ENCODE measurements at regions not wholly inside any gene's neighbourhood (a gene's known extent, or its start where the extent isn't known, plus 50 kb on each side); places are given as distances from the start of the nearest gene placed in this dataset.

DNA sequence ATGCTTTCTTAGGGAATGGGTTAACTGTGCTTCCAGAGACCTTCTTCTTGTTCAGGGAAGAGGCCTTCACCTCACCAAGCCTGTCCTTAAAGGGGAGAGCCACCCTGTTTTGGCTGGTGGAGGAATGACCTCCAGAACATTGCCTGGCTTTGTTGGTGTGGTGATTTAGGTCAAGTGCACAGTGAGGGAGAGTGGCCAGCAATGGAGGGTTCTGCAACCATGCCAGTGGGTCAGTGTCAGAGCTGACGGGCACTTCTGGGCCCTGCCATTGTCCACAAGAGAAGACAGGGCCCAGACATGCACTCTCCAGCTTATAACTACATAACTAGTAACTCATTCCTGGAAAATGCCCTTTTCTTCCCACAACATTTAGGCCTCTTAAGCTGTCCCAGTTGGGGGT, 238.5 kb upstream of the AKR1E2 start:
- DNase-seq (ENCODE audit: low read depth in 2 of 2) = no peak

DNA sequence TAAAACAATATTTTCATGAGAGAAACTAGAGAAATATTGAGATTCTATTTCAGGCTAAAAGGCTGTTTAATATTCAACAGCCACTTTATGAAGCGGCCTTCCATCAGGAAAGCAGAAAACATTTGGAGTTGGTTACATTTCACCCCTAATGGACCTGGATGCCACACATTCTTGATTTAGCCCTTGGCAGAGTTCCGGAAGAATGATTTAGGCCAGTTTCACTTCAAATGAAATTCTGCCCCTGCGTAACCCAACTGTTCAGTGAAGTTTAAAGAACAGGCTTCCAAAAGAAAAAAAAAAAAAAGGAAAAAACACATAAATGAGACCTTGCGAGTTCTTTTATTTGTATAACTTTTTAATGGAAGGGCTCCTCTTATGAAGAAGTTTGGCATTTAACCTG, 239.2 kb upstream of the AKR1E2 start:
- DNase-seq (ENCODE audit: low read depth in 2 of 2) = no peak

DNA sequence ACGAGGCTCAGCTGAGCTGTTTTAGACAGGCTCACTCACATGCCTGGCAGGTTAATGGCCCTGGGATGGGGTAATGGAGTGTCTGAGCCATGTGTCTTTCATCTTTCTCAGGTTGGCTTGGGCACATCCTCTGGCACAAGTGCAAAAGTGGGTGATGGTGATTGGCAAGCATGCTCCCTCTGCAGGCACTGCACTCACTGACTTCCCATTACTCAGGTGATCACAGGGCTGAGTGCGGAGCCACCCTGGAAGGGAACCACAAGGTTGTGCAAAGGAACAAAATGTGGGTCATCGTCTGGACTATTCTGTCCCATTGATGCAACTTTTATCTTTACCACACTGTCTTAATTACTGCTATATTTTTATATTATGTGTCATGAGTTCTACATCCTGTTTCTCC, 244.1 kb upstream of the AKR1E2 start:
- DNase-seq (ENCODE audit: low read depth in 2 of 2) = no peak

DNA sequence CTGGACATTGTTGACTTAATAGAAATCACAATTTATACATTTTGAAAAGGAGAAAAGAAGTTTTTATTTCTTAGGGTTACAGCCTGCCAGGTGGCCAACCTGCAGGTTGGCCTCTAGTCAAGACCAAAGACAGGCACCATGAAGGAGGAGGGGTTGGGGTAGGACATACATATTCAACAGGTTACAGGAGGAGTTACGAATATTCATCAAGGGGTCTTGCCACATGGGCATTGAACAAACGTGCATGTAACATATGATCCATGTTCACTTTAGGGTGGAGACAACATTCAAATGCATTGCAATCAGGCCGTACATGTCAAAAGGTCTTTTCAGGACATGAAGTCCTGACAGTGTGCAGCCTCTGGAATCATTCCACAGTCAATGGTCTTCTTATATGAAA, 246.2 kb upstream of the AKR1E2 start:
- DNase-seq (ENCODE audit: low read depth in 2 of 2) = no peak

DNA sequence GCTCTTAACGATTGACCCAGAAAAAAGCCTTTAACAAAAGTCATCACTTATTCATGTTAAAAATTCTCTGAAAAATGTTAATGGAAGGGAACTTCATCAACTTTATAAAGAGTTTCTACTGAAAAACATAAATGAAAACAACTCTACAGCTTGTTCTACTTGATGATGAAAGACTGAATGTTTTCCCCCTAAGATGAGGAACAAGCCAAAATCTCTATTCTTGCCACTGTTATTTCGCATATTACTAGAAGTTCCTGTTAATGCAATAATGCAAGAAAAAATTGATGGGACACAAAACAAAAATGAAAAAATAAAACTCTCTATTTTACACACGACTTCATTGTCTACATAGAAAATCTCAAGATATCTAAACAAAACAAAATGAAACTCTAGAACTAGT, 249.8 kb upstream of the AKR1E2 start:
- no peak for DNase-seq (ENCODE audit: low read depth in 2 of 2)

DNA sequence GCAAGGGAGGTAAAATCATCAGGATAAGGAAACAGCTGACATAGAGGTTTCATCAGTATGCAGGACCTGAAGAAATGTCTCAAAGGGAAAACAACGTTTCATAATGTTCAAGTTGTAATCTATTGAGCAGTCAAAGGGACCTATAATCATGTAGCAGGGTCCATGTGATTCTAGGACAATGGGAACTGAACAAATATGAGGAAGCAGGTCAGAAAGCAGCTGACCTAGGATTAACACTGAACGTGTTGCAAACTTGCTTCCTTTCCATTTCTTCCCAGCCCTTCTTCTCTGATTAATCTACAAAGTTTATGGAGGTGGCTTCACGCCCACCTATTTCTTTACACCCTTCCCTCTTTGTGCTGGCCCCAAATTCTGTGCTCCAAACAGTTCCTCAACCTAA, 256.9 kb upstream of the AKR1E2 start:
- no peak for DNase-seq (ENCODE audit: low read depth in 2 of 2)

DNA sequence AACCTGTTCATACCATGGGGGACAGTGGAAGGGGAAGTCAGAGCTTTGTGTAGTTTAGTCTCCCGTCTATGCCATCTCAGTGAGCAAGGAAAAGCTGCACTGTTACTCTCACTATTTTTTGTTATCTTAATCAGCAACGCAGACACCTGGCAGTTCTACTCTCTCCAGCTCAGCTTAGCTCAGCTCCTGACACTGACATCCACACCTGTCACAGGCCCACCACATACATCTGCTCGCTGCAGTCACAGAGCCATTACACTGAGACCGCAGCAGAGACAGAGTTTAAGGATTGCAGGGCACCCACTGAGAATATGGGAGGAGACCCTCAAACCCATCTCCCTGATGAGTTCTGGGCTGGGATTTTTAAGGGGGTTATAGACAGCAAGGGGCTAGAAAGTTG, 257.3 kb upstream of the AKR1E2 start:
- DNase-seq (ENCODE audit: low read depth in 2 of 2) = no peak

DNA sequence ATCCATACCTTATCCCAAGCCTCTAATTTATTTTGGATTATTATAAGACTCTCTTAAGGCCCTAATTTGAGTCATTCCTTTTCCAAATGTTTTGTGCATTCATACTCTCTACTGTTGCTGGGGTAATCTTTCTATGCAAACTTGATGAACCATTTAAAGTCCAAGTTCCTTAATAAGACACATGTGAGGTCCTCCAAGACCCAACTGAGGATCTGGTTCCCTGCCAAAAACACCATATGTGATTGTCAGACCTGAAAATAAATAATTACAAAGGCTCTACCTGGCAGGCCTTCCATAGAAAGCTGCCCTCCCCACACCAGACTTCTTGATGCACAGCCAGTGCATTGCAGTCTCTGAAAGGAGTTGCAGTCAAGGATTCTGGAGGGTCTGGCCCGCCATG, 257.9 kb upstream of the AKR1E2 start:
- no peak for DNase-seq (ENCODE audit: low read depth in 2 of 2)

DNA sequence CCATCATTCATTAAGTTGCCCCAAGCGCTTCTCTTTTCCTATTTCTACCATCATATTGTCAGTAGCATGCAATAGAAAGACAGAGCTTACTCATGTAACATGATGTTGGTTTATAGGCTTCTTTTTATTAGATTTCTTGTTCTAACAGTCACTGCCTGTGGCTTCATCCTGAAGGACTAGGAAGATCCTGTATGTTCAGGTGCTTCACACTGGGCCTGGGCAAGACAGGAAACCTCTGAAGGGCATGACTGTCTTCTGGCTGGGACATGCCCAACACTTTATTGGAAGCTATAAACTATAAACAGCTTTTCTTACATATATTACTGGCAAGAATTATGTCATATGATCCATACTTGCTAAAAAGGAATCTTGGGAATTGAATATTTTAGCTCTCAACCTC, 258.4 kb upstream of the AKR1E2 start:
- no peak for DNase-seq (ENCODE audit: low read depth in 2 of 2)

DNA sequence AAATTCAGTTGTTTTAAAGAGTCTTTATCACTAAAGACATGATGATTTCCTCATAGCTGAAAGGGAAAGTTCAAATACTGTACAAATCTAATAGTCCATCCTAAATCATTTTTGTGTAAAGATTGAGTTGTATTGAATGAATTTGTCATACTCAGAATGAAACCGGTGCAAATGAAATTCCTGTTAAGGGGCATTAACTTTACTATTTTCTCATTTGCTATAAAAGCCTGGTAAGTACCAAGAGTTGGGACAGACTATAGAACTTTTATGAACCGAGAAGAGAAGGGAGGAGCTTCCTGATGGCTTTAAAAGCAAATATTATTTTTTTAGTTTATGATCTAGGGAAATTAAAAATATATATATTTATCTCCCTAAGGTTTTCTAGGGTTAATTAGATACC, 260.0 kb upstream of the AKR1E2 start:
- no peak for DNase-seq (ENCODE audit: low read depth in 2 of 2)

DNA sequence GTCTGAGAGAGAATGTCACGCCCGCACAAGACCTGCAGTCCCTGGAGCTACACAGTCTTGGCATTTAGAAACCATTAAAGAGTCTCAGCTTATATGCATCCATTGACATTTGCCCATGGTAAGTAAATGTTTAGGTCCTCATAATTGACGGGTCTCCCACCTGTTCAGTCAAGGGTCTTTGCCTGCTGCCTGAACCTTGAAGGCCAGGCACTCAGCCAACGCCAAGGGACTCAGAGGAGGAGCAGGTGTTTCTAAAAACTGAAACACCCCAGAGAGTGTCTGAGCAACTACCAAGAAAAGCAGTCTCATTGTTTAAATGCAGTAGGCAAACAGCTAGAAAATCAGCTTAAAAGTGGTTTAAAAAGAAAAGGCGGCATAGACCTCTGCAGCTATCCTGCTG, 264.7 kb upstream of the AKR1E2 start:
- DNase-seq (ENCODE audit: low read depth in 2 of 2) = no peak

DNA sequence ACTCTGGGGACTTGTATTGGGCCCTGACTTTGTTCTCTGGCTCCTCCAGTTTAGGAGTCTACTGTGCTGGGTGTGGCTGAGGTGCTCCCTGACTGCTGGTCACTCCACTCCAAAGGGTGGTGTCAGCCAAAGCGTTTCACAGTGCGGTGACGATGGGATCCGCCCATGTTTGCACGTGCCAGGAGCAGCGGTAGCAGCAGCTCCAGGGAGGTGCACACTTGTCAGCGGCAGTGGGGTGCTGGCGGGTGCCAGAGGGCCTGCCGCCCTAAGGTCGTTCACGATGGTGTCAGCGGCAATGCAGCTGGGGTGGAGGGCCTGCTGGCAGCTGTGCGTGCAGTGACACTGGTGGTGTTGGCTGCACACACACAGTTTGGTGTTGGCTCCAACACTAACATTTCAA, 268.5 kb upstream of the AKR1E2 start:
- no peak for DNase-seq (ENCODE audit: low read depth in 2 of 2)

DNA sequence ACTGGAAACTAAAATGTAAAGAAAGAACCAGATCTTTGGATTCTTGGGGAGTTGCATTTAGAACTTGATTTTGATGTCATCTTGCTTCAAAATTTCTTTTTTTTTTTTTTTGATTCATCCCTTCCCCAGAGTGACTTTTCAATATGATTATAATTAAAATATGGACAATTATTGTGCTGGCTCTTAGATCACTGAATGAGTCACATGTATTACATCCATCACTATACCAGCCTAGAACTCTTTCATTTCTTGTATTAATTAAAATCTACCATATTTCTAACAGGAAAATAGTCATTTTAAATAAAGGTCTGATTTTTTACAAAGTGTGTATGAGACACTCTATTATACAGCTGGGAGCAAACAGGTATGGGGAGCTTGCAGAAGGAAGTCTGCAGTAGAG, 269.5 kb upstream of the AKR1E2 start:
- no peak for DNase-seq (ENCODE audit: low read depth in 2 of 2)

DNA sequence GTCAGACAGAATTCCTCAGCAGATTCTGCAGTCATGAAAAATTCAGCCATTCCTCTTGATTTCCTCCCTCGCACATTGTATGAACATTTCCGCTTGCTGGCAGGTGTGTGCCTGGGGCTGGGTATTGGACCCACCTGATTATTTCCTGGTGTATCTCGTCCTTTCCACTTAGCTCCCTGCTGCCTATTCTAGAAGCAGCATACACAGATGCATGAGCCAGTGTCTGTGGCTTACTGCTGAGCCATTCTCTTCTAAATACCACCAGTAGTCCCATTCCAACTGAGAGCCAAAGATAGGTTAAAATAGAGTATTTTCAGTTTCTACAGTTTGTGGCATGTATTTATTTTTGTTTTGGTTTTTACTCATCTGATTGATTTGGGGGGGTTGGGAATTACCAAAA, 270.1 kb upstream of the AKR1E2 start:
- no peak for DNase-seq (ENCODE audit: low read depth in 2 of 2)

DNA sequence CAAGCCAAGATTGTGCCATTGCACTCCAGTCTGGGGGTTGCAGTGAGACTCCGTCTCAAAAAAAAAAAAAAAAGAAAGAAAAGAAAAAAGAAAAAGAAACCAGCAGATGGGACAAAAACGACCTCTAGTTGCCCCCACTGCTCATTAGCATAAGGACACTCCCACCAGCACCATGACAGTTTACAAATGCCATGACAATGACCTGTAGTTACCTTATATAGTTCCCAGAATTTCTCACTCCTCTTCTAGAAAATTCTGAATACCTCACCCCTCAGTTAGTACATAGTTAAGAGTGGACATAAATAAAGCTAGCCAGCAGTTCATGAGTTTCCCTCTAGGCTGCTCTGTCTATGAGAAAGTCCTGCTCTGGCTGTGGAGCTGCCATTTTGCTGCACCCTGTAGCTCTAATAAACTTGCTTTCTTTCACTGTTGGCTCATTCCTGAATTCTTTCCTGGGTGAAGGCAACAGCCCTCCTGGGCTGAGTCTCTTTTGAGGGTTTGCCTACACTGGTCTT, 276.8 kb upstream of the AKR1E2 start:
- no peak for DNase-seq (ENCODE audit: low read depth in 2 of 2)

DNA sequence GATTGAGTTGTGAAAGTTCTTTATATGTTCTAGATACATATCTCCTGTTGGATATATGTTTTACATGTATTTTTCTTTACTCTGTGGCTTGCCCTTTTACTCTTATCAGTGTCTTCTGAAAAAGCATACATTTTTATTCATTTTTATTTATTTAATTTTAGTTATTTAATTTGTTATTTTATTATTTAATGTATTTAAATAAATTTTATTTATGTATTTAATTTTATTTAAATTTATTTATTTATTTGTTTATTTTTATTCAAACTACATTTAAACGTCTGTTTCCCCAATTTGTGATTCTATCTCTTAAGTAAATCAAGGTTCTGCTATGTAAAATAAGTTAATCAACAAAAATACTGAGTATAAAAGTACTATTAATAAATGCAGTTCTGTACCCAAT, 279.1 kb upstream of the AKR1E2 start:
- no peak for DNase-seq (ENCODE audit: low read depth in 2 of 2)

DNA sequence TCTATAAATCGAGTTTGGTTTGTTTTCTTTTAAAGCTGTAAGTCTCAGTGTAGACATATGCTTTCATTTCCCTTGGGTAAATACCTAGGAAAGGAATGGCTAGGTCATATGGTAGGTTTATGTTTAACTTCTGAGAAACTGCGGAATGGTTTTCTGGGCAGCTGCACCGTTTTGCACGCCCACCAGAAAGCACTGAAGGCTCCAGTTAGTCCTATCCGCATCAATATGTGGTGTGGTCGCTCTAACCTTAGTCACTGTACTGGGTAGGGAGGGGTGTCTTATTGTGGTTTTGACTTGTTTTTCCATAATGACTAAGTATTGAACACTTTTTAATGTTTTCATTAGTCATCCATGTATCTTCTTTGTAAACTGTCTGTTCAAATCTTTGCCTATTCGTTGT, 279.5 kb upstream of the AKR1E2 start:
- peak; percentile 8 to 19 for DNase-seq (ENCODE audit: low read depth in 2 of 2)

DNA sequence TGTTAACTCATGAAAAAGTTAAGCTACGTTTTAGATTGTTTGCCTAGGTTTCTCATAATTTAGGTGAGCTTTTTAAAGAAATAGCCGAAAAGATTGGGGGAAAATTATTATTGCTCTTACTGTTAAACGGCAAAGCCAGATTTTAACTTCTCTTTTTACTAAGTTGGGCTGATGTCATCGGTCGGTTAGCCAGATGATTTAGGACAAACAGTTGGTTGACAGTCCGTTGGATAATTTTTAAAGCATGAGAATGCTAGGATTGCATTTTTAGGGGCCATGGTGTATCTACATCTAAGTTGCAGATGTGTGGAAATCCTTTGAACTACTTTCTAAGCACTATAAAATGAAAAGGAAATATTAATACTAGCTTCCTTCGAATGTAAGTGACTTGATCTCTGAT, 280.9 kb upstream of the AKR1E2 start:
- DNase-seq (ENCODE audit: low read depth in 2 of 2) = no peak

DNA sequence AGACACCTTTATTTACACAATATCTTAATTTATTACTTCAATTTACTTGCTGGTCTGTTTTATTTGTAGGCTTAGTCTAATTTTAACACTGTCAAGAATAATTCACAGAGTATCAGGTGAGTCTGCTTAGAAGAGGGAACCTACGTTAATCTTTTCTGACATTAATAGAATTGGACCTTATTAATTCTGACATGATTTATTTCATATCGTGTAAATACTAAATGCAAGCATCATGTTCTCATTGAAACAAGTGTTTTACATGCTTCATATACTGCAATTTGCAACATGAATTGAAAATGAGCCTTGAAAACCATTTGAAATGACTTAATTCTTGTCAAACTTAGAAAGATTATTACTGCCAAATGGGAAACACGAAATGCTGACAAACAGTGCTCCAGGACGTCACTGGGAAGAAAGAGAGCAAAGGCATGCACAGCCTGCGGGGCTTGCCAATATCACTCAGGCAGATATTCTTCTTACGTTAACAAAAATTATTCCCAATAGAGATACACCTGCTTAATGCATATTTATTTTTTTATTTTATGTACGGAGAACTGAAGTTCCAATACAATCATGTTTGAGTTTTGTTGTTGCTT, 282.0 kb upstream of the AKR1E2 start:
- no peak for DNase-seq (ENCODE audit: low read depth in 2 of 2)

DNA sequence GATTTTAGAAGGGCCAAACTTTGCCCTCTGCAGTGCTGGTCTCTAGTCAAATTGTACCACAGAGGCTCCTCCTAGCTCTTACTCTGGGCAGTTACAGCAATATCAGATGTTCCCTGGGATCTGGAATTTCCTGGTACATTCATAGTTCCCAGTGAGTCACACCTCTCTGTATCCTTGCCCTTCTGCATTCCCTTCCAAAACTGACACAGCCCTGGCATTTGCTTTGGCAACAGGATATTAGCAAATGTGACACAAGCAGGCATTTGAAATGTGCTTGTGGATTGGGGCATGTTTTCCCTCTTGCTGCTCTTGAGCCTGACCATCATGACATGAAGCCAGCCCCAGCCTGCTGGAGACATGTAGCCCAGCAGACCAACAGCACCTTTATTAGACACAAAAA, 284.7 kb upstream of the AKR1E2 start:
- no peak for DNase-seq (ENCODE audit: low read depth in 2 of 2)

DNA sequence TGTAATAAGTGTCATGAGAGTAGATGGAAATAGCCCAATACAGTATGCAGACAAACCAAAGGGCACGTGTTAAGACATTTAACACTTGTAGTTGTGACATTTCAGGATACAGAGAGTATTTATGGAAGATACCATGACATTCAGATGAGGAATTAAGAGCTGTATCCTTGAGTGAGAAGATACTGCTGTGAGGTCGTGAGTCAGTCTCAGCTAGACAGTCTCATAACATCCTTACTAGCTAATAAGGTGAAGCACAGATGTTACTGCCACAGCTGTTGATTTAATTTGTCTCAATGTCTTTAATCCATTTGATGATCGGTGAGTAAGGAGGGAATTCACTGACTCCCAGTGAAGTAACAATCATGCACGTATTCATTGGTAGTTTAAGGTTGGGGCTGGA, 288.0 kb upstream of the AKR1E2 start:
- DNase-seq (ENCODE audit: low read depth in 2 of 2) = no peak

DNA sequence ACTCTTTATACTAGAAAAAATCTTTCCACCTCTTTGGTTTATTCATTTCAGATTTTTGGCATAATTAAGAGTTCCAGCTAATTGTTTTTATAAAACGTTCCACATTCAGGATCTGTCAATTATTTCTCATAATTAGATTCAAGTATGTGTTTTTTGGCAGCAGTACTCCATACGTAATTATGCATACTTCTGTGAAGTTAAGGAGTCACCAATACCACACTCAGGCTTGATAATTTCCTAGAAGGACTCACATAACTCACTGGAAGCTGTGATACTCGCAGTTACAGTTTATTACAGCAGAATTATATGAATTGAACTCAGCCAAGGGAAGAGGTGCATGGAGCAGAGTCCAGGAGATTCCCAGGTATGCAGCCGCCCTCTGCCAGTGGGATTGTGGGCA, 290.5 kb upstream of the AKR1E2 start:
- DNase-seq (ENCODE audit: low read depth in 2 of 2) = no peak

DNA sequence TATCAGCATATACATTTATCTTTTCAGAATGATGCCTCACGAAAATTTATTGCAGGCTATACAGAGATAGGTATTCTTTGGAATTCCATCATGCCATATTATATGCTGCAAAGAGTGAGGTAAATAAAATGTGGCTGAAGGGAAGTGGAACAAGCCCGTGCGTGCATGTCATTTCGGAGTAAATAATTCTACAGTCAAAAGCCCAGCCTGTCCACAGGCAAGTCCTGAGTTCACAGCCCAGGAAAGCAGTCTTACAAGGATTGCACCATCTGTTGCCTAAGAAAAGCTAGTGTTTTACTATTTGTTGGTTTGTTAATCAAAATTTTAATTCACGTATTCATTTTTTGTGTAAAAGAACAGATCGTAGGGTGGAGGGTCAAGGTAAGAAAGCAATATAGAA, 292.4 kb upstream of the AKR1E2 start:
- no peak for DNase-seq (ENCODE audit: low read depth in 2 of 2)

DNA sequence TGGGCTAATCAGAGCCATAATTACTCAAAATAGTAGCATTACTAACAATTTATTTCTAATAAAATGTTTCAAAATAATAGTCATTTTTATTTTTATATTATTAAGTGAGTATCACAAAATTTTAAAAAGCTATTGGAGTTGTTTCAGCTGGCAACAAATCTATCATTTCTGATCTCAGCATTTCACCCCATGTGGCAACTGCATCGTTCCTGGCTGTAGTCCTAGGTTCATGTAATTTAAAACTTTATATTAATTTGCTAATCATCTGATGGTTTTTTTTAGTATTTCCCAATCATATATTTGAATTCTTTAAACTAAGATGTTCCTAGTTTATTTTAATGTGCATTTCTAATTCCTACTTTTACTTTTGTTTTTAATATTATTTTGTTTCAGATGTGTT, 293.0 kb upstream of the AKR1E2 start:
- no peak for DNase-seq (ENCODE audit: low read depth in 2 of 2)

DNA sequence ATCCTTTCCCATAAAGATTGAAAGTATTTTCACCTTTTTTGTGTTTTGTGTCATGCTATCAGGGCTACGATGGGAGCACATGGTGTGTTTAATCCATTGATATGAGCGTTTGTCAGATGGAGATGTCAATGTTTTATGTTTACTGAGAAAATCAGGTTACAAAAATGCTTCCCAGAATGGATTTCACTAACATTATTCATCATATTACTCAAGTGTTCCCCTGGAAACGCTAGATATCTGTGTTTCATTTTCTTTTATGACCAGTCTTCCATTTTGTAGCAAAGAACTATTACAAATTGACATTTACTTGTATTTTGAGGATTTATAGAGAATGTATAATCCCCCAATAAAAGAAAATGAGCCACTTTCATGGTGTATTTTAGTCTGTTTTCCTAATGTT, 293.5 kb upstream of the AKR1E2 start:
- DNase-seq (ENCODE audit: low read depth in 2 of 2) = no peak

All from activated CD4-positive, alpha-beta T cell treated with anti-CD3 and anti-CD28 coated beads for 24 hours (primary cell).